Smooth muscle cell (in vitro differentiated cells): ENCODE measurements at regions not wholly inside any gene's neighbourhood (a gene's known extent, or its start where the extent isn't known, plus 50 kb on each side); places are given as distances from the start of the nearest gene placed in this dataset.

Experiments used
- DNase-seq: peaks from one replicate; lab custom pipeline; 2025; ENCODE audit not compliant: unreplicated experiment; lab: John Stamatoyannopoulos, UW
- H2AFZ ChIP-seq: fragments of 200-600 bp; sonication (generic); 2 replicates; pipeline ENCODE4 v1.6.0; 2016; ENCODE audit warnings: antibody characterized with exemption, low read depth, mild to moderate bottlenecking
- H3F3A ChIP-seq: fragments of 200-600 bp; sonication (generic); 2 replicates; pipeline ENCODE4 v1.6.0; 2017; ENCODE audit warnings: antibody characterized with exemption, low read depth
- H3K27ac ChIP-seq: fragments of 200-600 bp; sonication (generic); 2 replicates; pipeline ENCODE4 v1.5.1; 2016; ENCODE audit warnings: low read depth, mild to moderate bottlenecking
- H3K27me3 ChIP-seq: fragments of 200-600 bp; sonication (generic); 2 replicates; pipeline ENCODE4 v1.6.1; 2016; ENCODE audit warnings: low read depth, mild to moderate bottlenecking
- H3K36me3 ChIP-seq: fragments of 200-600 bp; sonication (generic); 2 replicates; pipeline ENCODE4 v1.5.1; 2016; ENCODE audit warnings: low read depth
- H3K4me1 ChIP-seq: fragments of 200-600 bp; sonication (generic); 2 replicates; pipeline ENCODE4 v1.5.1; 2016; ENCODE audit warnings: low read depth
- H3K4me2 ChIP-seq: fragments of 200-600 bp; sonication (generic); 2 replicates; pipeline ENCODE4 v1.6.0; 2016; ENCODE audit warnings: mild to moderate bottlenecking
- H3K4me3 ChIP-seq: fragments of 200-600 bp; sonication (generic); 2 replicates; pipeline ENCODE4 v1.5.1; 2016; ENCODE audit warnings: mild to moderate bottlenecking
- H3K79me2 ChIP-seq: fragments of 200-600 bp; sonication (generic); 2 replicates; pipeline ENCODE4 v1.6.0; 2016; ENCODE audit warnings: low read depth, mild to moderate bottlenecking
- H3K9ac ChIP-seq: fragments of 200-600 bp; sonication (generic); 2 replicates; pipeline ENCODE4 v1.6.0; 2016; ENCODE audit warnings: low read depth
- H3K9me3 ChIP-seq: fragments of 200-600 bp; sonication (generic); replicated peaks from 2 replicates; pipeline ENCODE4 v1.5.1; 2016; ENCODE audit warnings: low read depth
- H4K20me1 ChIP-seq: fragments of 200-600 bp; sonication (generic); 2 replicates; pipeline ENCODE4 v1.6.0; 2016; ENCODE audit warnings: low read depth
- WGBS: methylation state at CpG from one replicate; pipeline ENCODE4 v1.1.7; 2016; ENCODE audit warnings: low lambda C conversion rate; 5-methylcytosine and 5-hydroxymethylcytosine counted together
- TF ChIP-seq, protein P1 (sequence below): fragments of 200-600 bp; sonication (generic); IDR thresholded peaks from 2 replicates; pipeline ENCODE4 v1.5.1; 2017; ENCODE audit warnings: borderline replicate concordance, mild to moderate bottlenecking, antibody characterized with exemption; ENCODE audit not compliant: insufficient read depth, poor library complexity, severe bottlenecking

DNA sequence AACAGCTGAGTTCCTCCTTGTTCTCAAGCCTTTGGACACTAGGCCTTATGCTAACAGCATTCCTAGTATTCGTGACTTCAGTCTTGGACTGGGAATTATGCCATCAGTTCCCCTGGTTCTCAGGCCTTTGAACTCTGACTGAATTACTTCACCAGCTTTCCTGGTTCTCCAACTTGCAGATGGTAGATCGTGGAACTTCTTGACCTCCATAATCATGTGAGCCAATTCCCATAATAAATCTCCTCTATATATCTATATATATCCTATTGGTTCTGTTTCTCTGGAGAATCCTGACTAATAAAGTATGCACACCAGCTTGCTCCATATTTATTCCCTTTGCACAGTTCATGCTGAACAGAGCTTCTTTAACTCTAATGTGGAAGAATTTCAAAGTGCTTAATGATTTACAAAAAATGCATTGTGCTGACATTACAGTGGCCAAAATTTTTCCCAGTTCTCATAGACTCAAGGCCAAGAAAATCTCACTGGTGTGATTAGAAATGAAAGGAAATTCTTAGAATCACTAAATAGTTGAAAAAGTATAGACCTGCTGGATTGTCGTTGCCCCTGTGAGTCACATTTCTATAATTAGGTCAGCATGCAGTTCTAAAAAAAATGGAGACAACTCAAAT, 462.9 kb upstream of the ADAMTS5 start:
- no peak for DNase-seq
- WGBS: 65% methylated on average over 3 of the region's 3 CpGs
- H3K27me3 ChIP-seq: no peaks in the 10 kb centered on the region
- TF ChIP-seq, protein P1, sequence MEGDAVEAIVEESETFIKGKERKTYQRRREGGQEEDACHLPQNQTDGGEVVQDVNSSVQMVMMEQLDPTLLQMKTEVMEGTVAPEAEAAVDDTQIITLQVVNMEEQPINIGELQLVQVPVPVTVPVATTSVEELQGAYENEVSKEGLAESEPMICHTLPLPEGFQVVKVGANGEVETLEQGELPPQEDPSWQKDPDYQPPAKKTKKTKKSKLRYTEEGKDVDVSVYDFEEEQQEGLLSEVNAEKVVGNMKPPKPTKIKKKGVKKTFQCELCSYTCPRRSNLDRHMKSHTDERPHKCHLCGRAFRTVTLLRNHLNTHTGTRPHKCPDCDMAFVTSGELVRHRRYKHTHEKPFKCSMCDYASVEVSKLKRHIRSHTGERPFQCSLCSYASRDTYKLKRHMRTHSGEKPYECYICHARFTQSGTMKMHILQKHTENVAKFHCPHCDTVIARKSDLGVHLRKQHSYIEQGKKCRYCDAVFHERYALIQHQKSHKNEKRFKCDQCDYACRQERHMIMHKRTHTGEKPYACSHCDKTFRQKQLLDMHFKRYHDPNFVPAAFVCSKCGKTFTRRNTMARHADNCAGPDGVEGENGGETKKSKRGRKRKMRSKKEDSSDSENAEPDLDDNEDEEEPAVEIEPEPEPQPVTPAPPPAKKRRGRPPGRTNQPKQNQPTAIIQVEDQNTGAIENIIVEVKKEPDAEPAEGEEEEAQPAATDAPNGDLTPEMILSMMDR: no peak
- no peak overlapping the region for H3K27ac ChIP-seq
- H3F3A ChIP-seq: peaks cover 6% of the 10 kb centered on the region
- H3K4me1 ChIP-seq: peaks cover 4% of the 10 kb centered on the region
- no peaks in the 10 kb centered on the region for H4K20me1 ChIP-seq
- no peaks in the 10 kb centered on the region for H3K36me3 ChIP-seq
- no peak overlapping the region for H3K4me3 ChIP-seq
- peak overlapping the region; percentile 69 for H2AFZ ChIP-seq
- H3K9me3 ChIP-seq: no peaks in the 10 kb centered on the region
- peak overlapping the region; percentile 51 for H3K4me2 ChIP-seq
- no peaks in the 10 kb centered on the region for H3K79me2 ChIP-seq
- H3K9ac ChIP-seq: no peak overlapping the region

DNA sequence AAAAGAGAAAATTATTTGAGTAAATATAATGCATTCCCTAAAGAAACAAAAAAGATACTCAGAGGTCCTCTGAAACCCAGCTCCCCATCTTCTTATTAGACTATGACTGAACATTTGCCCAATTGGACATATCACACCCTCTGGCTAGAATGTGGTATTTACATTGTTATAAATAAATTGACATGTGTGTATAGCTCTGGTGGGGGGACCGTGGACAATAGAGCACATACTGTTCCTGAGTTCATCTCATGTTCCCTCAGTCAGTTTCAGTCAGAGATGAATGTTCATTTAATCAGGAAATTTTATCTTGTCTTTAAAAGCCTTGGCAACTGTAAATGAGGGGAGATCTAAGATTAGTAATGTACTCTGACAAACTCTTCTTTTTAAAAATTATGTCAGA, 459.3 kb upstream of the ADAMTS5 start:
- TF ChIP-seq, protein P1: no peak
- Histone ChIP-seq H3F3A (peaks cover 17% of the 10 kb centered on the region), H3K36me3 (no peaks in the 10 kb centered on the region), H3K4me1 (peaks cover 14% of the 10 kb centered on the region), H3K9me3 (no peaks in the 10 kb centered on the region), H3K9ac (no peak overlapping the region), H3K27me3 (no peaks in the 10 kb centered on the region), H4K20me1 (no peaks in the 10 kb centered on the region), H3K4me3 (no peak overlapping the region), H3K27ac (peak overlapping the region; percentile 97), H3K4me2 (no peak overlapping the region), H3K79me2 (no peaks in the 10 kb centered on the region), H2AFZ (no peak overlapping the region)
- no peak for DNase-seq
- 89% methylated on average over 1 of the region's 1 CpG for WGBS

DNA sequence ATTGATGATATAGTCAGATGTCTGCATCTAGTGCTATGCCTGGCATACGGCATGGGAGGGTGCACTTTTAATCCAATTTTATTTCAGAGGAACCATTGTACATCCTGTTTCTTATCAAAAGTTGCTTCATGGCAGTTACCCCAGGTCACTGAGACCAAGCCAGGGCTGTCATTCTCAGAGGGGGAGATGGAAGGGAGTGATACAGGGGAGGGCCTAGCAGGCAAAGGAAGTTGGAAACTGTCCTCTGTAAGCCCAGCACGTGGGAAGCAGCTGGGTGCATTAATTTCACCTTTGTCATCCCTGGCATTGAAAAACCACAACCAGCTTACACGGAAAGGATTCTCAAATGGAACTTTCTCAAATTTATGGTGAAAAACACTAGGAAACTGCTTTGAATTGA, 458.7 kb upstream of the ADAMTS5 start:
- no peak overlapping the region for H3K9ac ChIP-seq
- H4K20me1 ChIP-seq: no peaks in the 10 kb centered on the region
- no peaks in the 10 kb centered on the region for H3K79me2 ChIP-seq
- TF ChIP-seq, protein P1: no peak
- peaks cover 17% of the 10 kb centered on the region for H3F3A ChIP-seq
- peaks cover 14% of the 10 kb centered on the region for H3K4me1 ChIP-seq
- no peak overlapping the region for H3K4me3 ChIP-seq
- no peaks in the 10 kb centered on the region for H3K9me3 ChIP-seq
- no peaks in the 10 kb centered on the region for H3K36me3 ChIP-seq
- H3K27me3 ChIP-seq: no peaks in the 10 kb centered on the region
- DNase-seq: no peak
- H3K4me2 ChIP-seq: no peak overlapping the region
- WGBS: 43% methylated on average over 3 of the region's 3 CpGs
- peak overlapping the region; percentile 38 for H2AFZ ChIP-seq
- peak overlapping the region; percentile 97 for H3K27ac ChIP-seq

DNA sequence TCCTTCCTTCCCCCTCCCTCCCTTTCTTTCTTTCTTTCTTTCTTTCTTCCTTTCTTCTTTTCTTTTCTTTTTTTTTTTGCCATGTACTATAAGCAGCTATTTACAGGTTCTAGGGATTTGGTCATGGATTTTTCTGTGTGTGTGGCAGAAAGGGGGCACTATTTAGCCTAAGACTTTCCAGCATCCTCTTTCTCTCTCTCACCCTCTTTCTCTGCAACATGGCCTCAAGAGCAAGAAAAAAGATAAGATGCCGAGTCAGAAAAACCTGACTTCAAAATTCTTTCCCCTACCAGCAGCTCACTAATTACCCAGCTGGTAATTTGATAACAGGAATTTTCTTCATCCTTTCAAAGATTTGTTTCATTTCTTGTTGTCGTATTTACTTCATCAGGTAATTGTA, 458.3 kb upstream of the ADAMTS5 start:
- TF ChIP-seq, protein P1: no peak
- DNase-seq: no peak
- Histone ChIP-seq H3K4me3 (no peak overlapping the region), H3K9ac (no peak overlapping the region), H2AFZ (no peak overlapping the region), H3K27ac (peak overlapping the region; percentile 97), H3K4me1 (peaks cover 12% of the 10 kb centered on the region), H3F3A (peaks cover 17% of the 10 kb centered on the region), H3K27me3 (no peaks in the 10 kb centered on the region), H3K4me2 (no peak overlapping the region), H3K9me3 (no peaks in the 10 kb centered on the region), H4K20me1 (no peaks in the 10 kb centered on the region), H3K36me3 (no peaks in the 10 kb centered on the region), H3K79me2 (no peaks in the 10 kb centered on the region)
- 54% methylated on average over 2 of the region's 2 CpGs for WGBS
